Fibroblast of lung (primary cell): ENCODE measurements at regions not wholly inside any gene's neighbourhood (a gene's known extent, or its start where the extent isn't known, plus 50 kb on each side); places are given as distances from the start of the nearest gene placed in this dataset.

ENCODE experiments used
- EZH2 ChIP-seq: IDR thresholded peaks from 2 replicates; pipeline ENCODE4 v1.5.1; 2012; ENCODE audit warnings: low read length, control low read depth, mild to moderate bottlenecking; ENCODE audit errors: missing control alignments
- TF ChIP-seq, protein P1 (sequence below), 2 donors: IDR thresholded peaks in 1 of 2; conservative IDR thresholded peaks in 1 of 2; 1 replicate in 1 of 2; 2 replicates in 1 of 2; pipeline ENCODE4 v1.5.1; 2011 to 2012; ENCODE audit warnings: low read length in 2 of 2, control low read depth in 1 of 2, inconsistent platforms in 1 of 2, low read depth in 1 of 2, mild to moderate bottlenecking in 1 of 2

DNA sequence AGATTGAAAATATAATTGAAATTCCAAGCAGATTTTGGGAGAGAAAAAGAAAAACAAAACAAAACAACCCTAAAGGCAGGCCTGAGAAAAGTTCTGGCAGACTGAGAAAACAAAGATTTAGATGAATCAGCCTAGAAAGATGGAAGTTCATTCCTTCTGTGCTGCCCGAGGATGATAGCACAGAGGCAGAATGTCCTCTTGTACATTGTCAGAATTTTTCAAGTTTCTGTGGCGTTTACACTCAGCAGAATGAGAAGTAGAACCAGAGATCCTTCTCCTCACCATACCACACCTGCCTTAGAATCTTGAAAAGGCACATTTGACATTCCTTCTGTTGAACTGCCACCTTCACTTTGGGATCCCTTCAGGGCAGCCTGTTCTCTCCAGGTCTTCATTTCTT is 62.5 kb upstream of the IZUMO1R start:
- TF ChIP-seq, protein P1, sequence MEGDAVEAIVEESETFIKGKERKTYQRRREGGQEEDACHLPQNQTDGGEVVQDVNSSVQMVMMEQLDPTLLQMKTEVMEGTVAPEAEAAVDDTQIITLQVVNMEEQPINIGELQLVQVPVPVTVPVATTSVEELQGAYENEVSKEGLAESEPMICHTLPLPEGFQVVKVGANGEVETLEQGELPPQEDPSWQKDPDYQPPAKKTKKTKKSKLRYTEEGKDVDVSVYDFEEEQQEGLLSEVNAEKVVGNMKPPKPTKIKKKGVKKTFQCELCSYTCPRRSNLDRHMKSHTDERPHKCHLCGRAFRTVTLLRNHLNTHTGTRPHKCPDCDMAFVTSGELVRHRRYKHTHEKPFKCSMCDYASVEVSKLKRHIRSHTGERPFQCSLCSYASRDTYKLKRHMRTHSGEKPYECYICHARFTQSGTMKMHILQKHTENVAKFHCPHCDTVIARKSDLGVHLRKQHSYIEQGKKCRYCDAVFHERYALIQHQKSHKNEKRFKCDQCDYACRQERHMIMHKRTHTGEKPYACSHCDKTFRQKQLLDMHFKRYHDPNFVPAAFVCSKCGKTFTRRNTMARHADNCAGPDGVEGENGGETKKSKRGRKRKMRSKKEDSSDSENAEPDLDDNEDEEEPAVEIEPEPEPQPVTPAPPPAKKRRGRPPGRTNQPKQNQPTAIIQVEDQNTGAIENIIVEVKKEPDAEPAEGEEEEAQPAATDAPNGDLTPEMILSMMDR (conservative IDR thresholded peaks at IDR 0.05 in 1 of 2, IDR thresholded peaks at IDR 0.05 in 1 of 2; ENCODE audit: low read depth in 1 of 2, low read length in 2 of 2) = no peak
- no peak for TF ChIP-seq EZH2
